Gastrocnemius medialis (tissue), 4 donors: ENCODE measurements at regions not wholly inside any gene's neighbourhood (a gene's known extent, or its start where the extent isn't known, plus 50 kb on each side); places are given as distances from the start of the nearest gene placed in this dataset.

Source experiments
- CTCF ChIP-seq, 5 experiments: fragments of 450-650 bp in 3 of 5; fragments of 200-600 bp in 2 of 5; sonication (generic) in 2 of 5; IDR thresholded peaks in 4 of 5; conservative IDR thresholded peaks in 1 of 5; 1 replicate in 4 of 5; 2 replicates in 1 of 5; pipeline ENCODE4 v1.5.1; 2016 to 2019; ENCODE audit warnings: antibody characterized with exemption in 5 of 5, mild to moderate bottlenecking in 3 of 5, moderate library complexity in 3 of 5
- POLR2A ChIP-seq, 2 donors: fragments of 450-650 bp; IDR thresholded peaks; one replicate each; pipeline ENCODE4 v1.6.1; 2017; ENCODE audit warnings: antibody characterized with exemption in 2 of 2, mild to moderate bottlenecking in 2 of 2, moderate library complexity in 2 of 2

- TF ChIP-seq CTCF (IDR thresholded peaks at IDR 0.05 in 4 of 5, conservative IDR thresholded peaks at IDR 0.05 in 1 of 5) (no peak), POLR2A (IDR thresholded peaks at IDR 0.05) (no peak)
Measured at GRCh38 chr18:963276-963675, 58.6 kb downstream of the ADCYAP1 start.
